HEK293 (cell line): ENCODE measurements at regions not wholly inside any gene's neighbourhood (a gene's known extent, or its start where the extent isn't known, plus 50 kb on each side); places are given as distances from the start of the nearest gene placed in this dataset.

ENCODE experiments used
- MZF1 ChIP-seq: fragments of 450-650 bp; formaldehyde crosslinking; IDR thresholded peaks from 2 replicates; pipeline ENCODE4 v1.5.1; 2017; ENCODE audit warnings: missing biosample characterization, missing genetic modification characterization, borderline replicate concordance
- YY1 ChIP-seq: fragments of 450-650 bp; formaldehyde crosslinking; IDR thresholded peaks from 2 replicates; pipeline ENCODE4 v1.5.1; 2018; ENCODE audit warnings: missing biosample characterization, missing genetic modification characterization
- ZNF24 ChIP-seq: fragments of 450-650 bp; formaldehyde crosslinking; IDR thresholded peaks from 2 replicates; pipeline ENCODE4 v1.5.1; 2016; ENCODE audit warnings: missing biosample characterization, missing genetic modification characterization
- ZNF600 ChIP-seq: fragments of 450-650 bp; formaldehyde crosslinking; IDR thresholded peaks from 2 replicates; pipeline ENCODE4 v1.5.1; 2016; ENCODE audit warnings: missing biosample characterization, missing genetic modification characterization
- ZSCAN30 ChIP-seq: fragments of 450-650 bp; IDR thresholded peaks from 2 replicates; pipeline ENCODE4 v1.5.1; 2018; ENCODE audit warnings: missing biosample characterization, mild to moderate bottlenecking, missing genetic modification characterization, moderate library complexity

DNA sequence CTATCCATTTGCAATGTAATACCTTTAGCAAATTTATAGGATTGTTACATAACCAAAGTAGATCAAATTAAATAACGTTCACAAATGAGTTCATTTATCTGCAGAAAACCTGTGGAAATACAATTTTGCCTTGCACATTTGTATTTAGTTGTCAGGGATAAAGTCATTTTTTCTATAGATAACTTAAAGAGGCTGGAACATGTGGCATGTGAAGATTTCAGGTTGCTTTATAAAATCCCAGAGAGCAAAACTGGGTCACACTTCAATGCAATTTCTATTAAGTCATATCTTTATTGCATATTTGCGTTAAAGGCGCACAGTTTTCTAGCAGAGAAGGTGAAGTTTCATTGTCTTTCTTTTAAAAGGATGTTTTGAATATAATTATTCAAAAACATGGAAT, 342.4 kb downstream of the USP25 start:
- TF ChIP-seq ZSCAN30 = no peak
- TF ChIP-seq YY1 (tag by site-specific recombination) = no peak
- TF ChIP-seq MZF1 (tag by site-specific recombination) = no peak
- no peak for TF ChIP-seq ZNF24 (tag by site-specific recombination)
- TF ChIP-seq ZNF600 = no peak
